ENCODE measurements at regions not wholly inside any gene's neighbourhood (a gene's known extent, or its start where the extent isn't known, plus 50 kb on each side); places are given as distances from the start of the nearest gene placed in this dataset.
"Not testable (repeated sequence)": the region's sequence is repeated elsewhere in the genome, so short reads cannot be mapped to it uniquely, and the experiment has no call there.

- no peak for DNase-seq
Observed at GRCh38 chr5:67617051-67617450, 420.5 kb upstream of the CD180 start.

GRCh38 chr5:67612961-67613360, 416.4 kb upstream of the CD180 start:
- no peak for DNase-seq

GRCh38 chr5:67610186-67610912, 413.8 kb upstream of the CD180 start:
- DNase-seq: no peak

GRCh38 chr5:67607958-67608357, 411.4 kb upstream of the CD180 start:
- no peak for DNase-seq

DNA sequence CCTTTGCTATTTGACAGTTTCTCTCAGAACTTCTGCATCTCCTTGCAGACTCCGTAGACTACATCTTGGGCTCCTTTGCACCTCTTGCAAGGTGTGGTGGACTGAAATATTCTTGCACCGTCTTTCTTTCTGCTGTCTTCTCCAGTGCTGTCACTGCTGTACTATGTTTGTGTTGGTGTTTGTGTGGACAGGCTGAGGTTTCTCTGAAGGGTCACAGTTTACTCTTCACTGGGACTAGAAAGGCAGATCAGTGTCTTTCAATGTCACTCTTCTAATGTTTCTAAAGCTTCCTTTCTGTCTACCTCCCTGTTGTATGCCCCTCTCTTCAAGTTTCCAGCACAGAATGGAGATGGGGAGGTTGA, 410.0 kb upstream of the CD180 start:
- no peak for DNase-seq

DNA sequence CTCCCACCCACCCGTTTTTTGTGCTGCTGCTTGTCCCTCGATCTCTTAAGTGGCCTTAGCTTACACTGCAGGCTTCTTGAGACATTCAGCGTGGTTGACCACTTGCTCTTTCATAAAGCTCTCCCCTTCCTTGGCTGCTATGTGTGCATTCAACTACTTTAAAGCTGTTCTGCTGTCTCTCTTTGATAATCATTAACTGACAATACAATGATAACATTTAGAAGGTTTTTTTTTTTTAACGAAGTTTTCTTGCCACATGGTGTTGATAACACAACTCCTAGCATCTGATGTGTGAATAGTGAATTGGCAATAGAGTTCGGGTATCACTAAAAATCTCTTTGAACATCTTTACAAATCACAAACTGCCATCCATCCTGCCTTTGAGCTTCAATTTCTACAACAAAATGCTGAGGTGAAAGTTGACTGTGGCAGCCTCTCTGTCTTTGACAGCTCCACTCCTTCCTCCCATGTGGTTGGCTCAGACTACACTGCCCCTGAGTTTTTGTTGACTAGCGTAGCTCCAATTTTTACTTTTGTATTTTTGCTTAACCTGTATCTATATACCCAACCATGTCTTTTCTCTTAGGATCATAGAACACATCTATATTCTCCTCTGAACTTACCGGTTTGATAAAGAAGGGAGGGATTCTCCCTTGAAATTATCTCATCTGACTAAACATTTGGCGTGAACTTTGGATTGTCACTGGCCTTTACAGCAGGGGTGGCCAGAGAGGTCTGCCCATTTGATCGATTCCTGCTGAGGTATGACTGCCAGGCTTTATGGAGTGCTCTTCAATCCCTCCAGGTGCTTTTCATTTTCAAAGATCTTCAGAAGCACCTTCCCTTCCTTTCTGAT, 409.4 kb upstream of the CD180 start:
- no peak for DNase-seq

DNA sequence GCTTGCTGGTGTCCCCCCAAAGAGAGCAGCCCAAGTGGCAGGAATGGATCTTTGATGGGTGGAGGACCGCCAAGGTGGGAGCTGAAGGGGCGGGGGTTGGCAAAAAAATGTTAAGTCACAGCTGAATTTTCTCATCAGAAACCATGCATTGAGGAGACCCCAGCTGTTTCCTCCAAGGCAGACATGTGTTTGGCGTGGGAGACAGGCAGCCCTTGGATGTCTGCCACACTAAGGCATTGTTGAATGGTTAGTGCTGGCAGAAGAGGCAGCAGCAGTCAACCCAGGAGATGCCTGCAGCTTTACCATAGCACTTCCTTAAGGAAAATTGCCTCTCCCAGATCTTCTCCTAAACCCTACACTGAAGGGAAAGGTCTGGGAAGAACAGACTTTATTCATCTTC, 394.9 kb upstream of the CD180 start:
- DNase-seq: no peak

DNA sequence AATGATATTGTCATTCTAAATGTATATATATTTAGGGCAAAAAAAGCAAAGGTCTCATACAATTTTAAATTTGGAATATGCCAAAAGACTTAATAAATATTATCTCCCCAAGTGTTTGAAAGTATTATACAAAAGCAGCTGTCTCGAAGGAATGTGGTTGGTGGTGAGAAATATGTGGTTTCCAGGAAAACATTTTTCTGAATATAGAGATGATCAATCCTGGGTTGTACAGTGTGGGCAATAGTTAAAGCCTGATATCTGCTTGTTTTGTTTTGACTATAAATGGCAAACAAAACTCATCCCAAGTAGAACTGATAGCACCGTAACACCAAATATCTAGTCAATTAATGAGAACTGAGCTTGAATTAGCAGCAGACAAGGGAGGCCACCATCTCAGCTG, 391.8 kb upstream of the CD180 start:
- DNase-seq: no peak

DNA sequence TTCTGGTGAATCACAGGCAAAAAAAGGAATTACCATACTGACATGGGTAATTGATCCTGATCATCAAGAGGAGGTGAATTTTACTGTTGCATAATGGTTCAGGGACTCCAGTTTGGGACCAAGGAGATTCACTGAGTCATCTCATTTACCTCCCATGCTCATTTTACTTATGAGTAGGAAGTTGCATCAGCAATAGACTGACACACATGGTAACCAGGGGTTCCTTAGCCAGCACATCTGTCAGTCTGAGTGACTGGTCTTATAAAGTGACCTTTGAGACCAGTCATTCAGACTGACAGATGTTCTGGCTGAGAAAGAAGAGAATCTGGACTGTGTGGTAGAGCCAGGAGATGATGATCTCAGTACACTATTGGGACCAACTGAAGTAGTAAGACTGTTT, 384.6 kb upstream of the CD180 start:
- no peak for DNase-seq

- DNase-seq: no peak
Observed at GRCh38 chr5:67578011-67578410, 381.4 kb upstream of the CD180 start.

DNA sequence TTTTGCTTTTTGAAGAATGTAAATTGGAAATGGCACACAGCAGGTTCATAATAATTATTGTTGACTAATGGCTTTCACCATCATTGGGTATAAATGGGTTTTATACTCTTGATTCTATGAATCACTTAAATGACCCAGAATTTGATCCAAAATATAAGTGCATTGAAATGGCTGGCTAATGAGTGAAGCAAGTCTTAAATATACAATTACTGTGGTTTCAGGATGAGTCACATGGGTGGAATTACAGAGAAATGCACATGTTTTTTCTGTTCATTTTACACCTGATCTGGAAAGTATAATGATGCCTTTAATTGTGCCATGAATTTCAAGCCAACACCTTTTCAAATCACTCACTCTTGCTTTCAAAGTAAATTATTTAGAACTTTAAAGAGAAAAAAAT, 380.8 kb upstream of the CD180 start:
- DNase-seq: no peak

- DNase-seq: no peak
Observed at GRCh38 chr5:67576112-67576511, 379.5 kb upstream of the CD180 start.

GRCh38 chr5:67575087-67575486, 378.5 kb upstream of the CD180 start:
- DNase-seq: no peak

GRCh38 chr5:67561151-67561932, 364.7 kb upstream of the CD180 start:
- no peak for DNase-seq

DNA sequence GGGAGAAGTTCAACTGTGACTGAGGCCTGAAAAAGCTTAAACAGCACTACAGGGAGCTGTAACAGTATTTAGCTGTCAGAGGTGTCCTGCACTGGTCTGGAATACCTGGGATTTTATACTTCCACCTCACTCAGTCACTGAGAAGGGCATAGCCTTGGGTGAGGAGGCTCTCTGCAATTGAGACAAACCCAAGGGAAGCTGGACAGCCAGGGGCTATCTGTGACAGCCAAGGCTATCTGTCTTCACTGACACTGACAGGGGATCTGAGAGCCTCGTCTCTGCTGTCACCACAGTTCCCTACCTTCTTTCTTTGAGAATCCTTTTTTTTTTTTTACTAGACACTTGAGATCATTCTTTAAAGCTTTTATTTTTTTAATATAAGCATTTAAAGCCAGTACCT, 356.2 kb upstream of the CD180 start:
- DNase-seq: no peak

DNA sequence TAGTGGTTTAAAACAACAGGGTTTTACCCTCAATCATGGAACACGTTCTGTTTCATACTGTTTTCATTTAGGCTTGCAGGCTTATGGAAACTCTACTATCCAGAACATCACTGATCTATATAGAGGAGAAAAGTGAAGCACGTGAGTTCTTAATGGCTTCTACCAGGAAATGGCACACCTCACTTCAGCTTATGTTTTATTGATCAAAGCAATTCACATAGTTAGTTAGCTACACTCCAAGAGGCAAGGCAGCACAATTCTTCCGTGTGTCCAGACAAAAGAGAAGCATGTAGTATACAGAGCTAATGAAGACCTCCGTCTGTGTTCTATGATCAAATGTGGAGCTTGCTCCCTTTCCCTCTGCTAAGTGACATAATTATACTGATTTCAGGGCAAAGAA, 353.3 kb upstream of the CD180 start:
- no peak for DNase-seq

DNA sequence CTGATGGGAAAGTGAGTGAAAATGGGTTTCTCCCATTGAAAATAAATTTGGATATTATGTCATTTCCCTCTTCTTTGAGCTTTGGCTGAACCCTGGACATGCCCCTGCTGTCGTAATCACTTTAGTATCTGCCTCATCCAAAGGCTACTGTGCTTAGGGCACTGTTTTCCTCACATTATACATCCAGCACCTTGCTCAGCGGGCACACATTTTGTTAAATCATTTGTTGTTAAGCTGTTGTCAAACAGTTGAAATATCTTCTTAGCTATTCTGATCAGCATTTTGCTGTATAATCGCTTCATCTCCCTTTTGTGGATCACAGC, 352.7 kb upstream of the CD180 start:
- no peak for DNase-seq

- DNase-seq: no peak
Observed at GRCh38 chr5:67548520-67549295, 352.1 kb upstream of the CD180 start.

- DNase-seq: no peak
Observed at GRCh38 chr5:67547682-67548081, 351.1 kb upstream of the CD180 start.

DNA sequence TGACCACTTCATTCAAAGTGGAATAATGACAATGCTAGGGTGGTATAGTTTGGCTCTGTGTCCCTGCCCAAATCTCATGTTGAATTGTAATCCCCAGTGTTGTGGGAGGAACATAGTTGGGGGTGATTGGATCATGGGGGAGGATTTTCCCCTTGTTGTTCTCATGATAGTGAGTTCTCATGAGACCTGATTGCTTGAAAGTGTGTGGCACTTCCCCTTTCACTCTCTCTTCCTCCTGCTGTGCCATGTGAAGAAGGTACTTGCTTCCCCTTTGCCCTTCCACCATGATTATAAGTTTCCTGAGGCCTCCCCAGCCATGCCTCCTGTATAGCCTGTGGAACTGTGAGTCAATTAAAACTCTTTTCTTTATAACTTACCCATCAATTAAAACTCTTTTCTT, 348.3 kb upstream of the CD180 start:
- DNase-seq: not testable (repeated sequence)

- no peak for DNase-seq
Observed at GRCh38 chr5:67543720-67544270, 347.2 kb upstream of the CD180 start.

GRCh38 chr5:67542479-67542878, 345.9 kb upstream of the CD180 start:
- no peak for DNase-seq

DNA sequence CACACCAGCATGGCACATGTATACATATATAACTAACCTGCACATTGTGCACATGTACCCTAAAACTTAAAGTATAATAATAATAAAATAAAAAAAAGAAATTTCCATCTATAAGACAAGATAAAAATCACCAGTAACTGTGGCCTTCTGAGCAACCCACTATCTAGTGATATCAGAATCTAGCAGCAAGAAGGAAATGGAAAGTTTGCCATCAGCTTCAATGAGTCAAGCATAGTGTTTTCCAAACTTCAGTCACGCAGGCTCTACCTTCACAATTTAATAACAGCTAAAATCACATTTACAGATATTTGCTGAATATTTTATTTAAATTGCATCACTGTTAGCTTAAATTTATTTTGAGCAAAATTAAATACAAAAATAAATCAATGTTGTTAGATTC, 345.3 kb upstream of the CD180 start:
- DNase-seq: no peak
